SU-DHL-6 (cell line): ENCODE measurements at regions not wholly inside any gene's neighbourhood (a gene's known extent, or its start where the extent isn't known, plus 50 kb on each side); places are given as distances from the start of the nearest gene placed in this dataset.

Experiments used
- H2AFZ ChIP-seq: fragments of 200-600 bp; sonication (generic); 2 replicates; pipeline ENCODE4 v1.6.1; 2014; ENCODE audit warnings: low read depth, mild to moderate bottlenecking, moderate library complexity, mixed read lengths, antibody characterized with exemption, low read length; ENCODE audit not compliant: severe bottlenecking
- H3F3A ChIP-seq: fragments of 200-600 bp; shearing (Covaris generic); 2 replicates; pipeline ENCODE4 v1.6.0; 2016; ENCODE audit warnings: antibody characterized with exemption, mild to moderate bottlenecking; ENCODE audit not compliant: insufficient read depth
- H3K27ac ChIP-seq: fragments of 200-600 bp; sonication (generic); 2 replicates; pipeline ENCODE4 v1.5.1; 2016; ENCODE audit warnings: low read depth, mild to moderate bottlenecking, low read length, moderate library complexity, mixed read lengths
- H3K27me3 ChIP-seq: fragments of 200-600 bp; sonication (generic), shearing (Covaris generic); 2 replicates; pipeline ENCODE4 v1.6.0; 2014; ENCODE audit warnings: mild to moderate bottlenecking, low read length
- H3K36me3 ChIP-seq: fragments of 200-600 bp; sonication (generic); 2 replicates; pipeline ENCODE4 v1.6.1; 2014; ENCODE audit warnings: mild to moderate bottlenecking, low read length, mixed read lengths
- H3K4me2 ChIP-seq: fragments of 300-600, 200-600 bp; shearing (Covaris generic), sonication (generic); 2 replicates; pipeline ENCODE4 v1.6.0; 2014; ENCODE audit warnings: low read length, low read depth, mild to moderate bottlenecking; ENCODE audit not compliant: poor library complexity, severe bottlenecking
- H3K4me3 ChIP-seq: fragments of 200-600 bp; sonication (generic); 2 replicates; pipeline ENCODE4 v1.5.1; 2014; ENCODE audit warnings: antibody characterized with exemption, low read length, mild to moderate bottlenecking, mixed read lengths; ENCODE audit not compliant: insufficient read depth, poor library complexity, severe bottlenecking
- H3K79me2 ChIP-seq: fragments of 200-600 bp; sonication (generic); 2 replicates; pipeline ENCODE4 v1.6.1; 2014; ENCODE audit warnings: mild to moderate bottlenecking, low read length, moderate library complexity; ENCODE audit not compliant: insufficient read depth
- H3K9ac ChIP-seq: fragments of 200-600 bp; sonication (generic); 2 replicates; pipeline ENCODE4 v1.7.0; 2014; ENCODE audit warnings: mild to moderate bottlenecking, low read length
- H3K9me2 ChIP-seq: fragments of 200-600 bp; sonication (generic); replicated peaks from 2 replicates; pipeline ENCODE4 v1.6.1; 2014; ENCODE audit warnings: low read length; ENCODE audit not compliant: insufficient read depth
- H3K9me3 ChIP-seq: fragments of 200-600 bp; sonication (generic); 2 replicates; pipeline ENCODE4 v1.6.1; 2014; ENCODE audit warnings: low read length, mixed read lengths; ENCODE audit not compliant: insufficient read depth
- H4K20me1 ChIP-seq: fragments of 200-600 bp; sonication (generic); 2 replicates; pipeline ENCODE4 v1.6.1; 2014; ENCODE audit warnings: low read depth, mild to moderate bottlenecking, antibody characterized with exemption, low read length, moderate library complexity, mixed read lengths
- EZH2phosphoT487 ChIP-seq: fragments of 200-600 bp; sonication (generic), shearing (Covaris generic); conservative IDR thresholded peaks from 2 replicates; pipeline ENCODE4 v1.6.1; 2018; ENCODE audit warnings: mild to moderate bottlenecking, antibody characterized with exemption, low read length, moderate library complexity, mixed read lengths
- TF ChIP-seq, protein P1 (sequence below): fragments of 200-600 bp; sonication (generic); IDR thresholded peaks from one replicate; pipeline ENCODE4 v1.5.1; 2017; ENCODE audit warnings: antibody characterized with exemption, mild to moderate bottlenecking, low read length, moderate library complexity; ENCODE audit not compliant: insufficient read depth, poor library complexity, severe bottlenecking

DNA sequence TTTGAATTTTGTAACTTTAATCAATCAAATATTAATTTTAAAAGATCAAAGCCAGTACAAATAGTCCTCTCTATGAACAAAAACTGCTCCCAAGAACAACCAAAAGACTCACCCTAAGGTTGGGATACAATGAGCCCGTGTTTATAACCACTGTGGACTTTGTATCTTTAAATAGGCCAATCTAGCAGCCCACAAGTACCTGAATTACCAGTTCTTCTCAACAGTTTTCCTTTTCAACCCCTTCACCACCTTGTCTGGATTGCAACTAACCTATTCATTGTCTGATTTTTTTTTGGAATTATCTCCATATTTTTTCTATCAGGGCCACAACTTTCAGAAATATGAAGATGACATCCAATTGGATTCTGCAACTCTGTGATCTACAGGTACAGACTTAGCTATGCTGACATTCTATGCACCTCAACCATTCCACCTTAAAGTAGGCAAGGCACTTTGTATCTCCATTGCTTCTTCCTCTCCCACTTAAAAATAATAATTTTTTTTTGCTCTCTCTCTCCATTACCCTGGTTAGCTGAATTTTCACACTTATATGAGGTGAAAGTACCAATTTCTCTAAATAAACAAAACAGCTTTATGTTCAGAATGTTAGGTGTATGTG, 81.9 kb upstream of the MAPRE2 start:
- Histone ChIP-seq H3K4me3 (no peak overlapping the region), H3K4me2 (no peak overlapping the region), H3K36me3 (no peaks in the 10 kb centered on the region), H3K9me2 (no peaks in the 10 kb centered on the region), H4K20me1 (no peaks in the 10 kb centered on the region), H2AFZ (no peak overlapping the region), H3K9ac (no peak overlapping the region), H3K79me2 (no peaks in the 10 kb centered on the region), H3K9me3 (no peaks in the 10 kb centered on the region), H3K27me3 (no peaks in the 10 kb centered on the region), H3K27ac (no peak overlapping the region), H3F3A (no peaks in the 10 kb centered on the region)
- no peak for TF ChIP-seq EZH2phosphoT487
- TF ChIP-seq, protein P1, sequence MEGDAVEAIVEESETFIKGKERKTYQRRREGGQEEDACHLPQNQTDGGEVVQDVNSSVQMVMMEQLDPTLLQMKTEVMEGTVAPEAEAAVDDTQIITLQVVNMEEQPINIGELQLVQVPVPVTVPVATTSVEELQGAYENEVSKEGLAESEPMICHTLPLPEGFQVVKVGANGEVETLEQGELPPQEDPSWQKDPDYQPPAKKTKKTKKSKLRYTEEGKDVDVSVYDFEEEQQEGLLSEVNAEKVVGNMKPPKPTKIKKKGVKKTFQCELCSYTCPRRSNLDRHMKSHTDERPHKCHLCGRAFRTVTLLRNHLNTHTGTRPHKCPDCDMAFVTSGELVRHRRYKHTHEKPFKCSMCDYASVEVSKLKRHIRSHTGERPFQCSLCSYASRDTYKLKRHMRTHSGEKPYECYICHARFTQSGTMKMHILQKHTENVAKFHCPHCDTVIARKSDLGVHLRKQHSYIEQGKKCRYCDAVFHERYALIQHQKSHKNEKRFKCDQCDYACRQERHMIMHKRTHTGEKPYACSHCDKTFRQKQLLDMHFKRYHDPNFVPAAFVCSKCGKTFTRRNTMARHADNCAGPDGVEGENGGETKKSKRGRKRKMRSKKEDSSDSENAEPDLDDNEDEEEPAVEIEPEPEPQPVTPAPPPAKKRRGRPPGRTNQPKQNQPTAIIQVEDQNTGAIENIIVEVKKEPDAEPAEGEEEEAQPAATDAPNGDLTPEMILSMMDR = no peak

DNA sequence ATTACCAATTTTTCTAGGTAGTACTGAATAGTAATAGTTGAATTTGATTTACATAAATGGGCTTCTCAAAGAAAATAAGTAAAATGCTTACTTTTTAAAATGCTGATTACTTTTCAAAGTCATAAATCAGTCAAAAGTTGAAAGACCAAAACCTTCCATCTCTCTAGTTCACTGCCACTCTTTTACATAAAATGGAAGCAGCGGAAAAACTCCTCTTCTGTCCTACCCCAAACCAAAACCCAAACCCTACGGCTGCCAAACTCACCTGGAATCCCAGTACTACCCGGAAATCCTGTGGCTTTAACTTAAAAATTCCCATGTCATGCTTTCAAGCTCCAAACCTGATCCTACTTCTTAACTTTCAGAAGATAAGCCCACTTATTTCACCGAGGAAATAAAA, 81.2 kb upstream of the MAPRE2 start:
- H3K36me3 ChIP-seq = no peaks in the 10 kb centered on the region
- H2AFZ ChIP-seq = no peak overlapping the region
- no peaks in the 10 kb centered on the region for H3K9me2 ChIP-seq
- no peaks in the 10 kb centered on the region for H3K27me3 ChIP-seq
- H3K27ac ChIP-seq = no peak overlapping the region
- no peak overlapping the region for H3K4me3 ChIP-seq
- H3K4me2 ChIP-seq = no peak overlapping the region
- no peaks in the 10 kb centered on the region for H4K20me1 ChIP-seq
- no peaks in the 10 kb centered on the region for H3K79me2 ChIP-seq
- H3K9me3 ChIP-seq = no peaks in the 10 kb centered on the region
- H3K9ac ChIP-seq = no peak overlapping the region
- TF ChIP-seq, protein P1 = no peak
- TF ChIP-seq EZH2phosphoT487 = no peak
- no peaks in the 10 kb centered on the region for H3F3A ChIP-seq

DNA sequence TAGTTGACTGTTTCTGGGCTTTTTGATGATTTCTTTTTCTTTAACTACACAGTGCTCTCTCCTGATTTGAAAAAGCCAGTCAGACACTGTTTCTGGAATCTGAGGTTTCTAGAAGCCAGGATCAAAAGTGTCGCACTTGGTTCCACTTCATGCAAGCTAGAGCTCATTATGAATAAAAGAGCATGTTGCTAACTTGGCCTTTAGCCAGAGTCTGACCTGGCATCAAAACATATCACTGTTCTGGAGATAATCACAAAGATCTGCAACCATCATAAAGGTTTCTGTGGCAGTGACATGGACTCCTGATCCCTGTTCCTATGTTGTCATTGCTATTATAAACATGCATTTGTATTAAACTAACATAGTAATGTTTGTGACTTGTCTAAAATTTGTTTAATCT, 76.1 kb upstream of the MAPRE2 start:
- Histone ChIP-seq H3K79me2 (no peaks in the 10 kb centered on the region), H3K4me3 (no peak overlapping the region), H2AFZ (no peak overlapping the region), H3F3A (no peaks in the 10 kb centered on the region), H3K9me3 (no peaks in the 10 kb centered on the region), H3K9me2 (no peaks in the 10 kb centered on the region), H3K36me3 (no peaks in the 10 kb centered on the region), H3K27ac (no peak overlapping the region), H4K20me1 (no peaks in the 10 kb centered on the region), H3K9ac (no peak overlapping the region), H3K4me2 (no peak overlapping the region), H3K27me3 (no peaks in the 10 kb centered on the region)
- no peak for TF ChIP-seq EZH2phosphoT487
- TF ChIP-seq, protein P1 = no peak
